HEK293T (cell line): ENCODE measurements at regions not wholly inside any gene's neighbourhood (a gene's known extent, or its start where the extent isn't known, plus 50 kb on each side); places are given as distances from the start of the nearest gene placed in this dataset.

ENCODE experiments used
- CTCF ChIA-PET: fragments of 350-600 bp; formaldehyde crosslinking; extraction: SDS; loops from one replicate; lab custom pipeline; 2021; ENCODE audit warnings: antibody characterized with exemption, inconsistent platforms; lab: Yijun Ruan, JAX
- POLR2A ChIA-PET: fragments of 350-600 bp; formaldehyde crosslinking; extraction: SDS; loops from one replicate; lab custom pipeline; 2020; ENCODE audit warnings: antibody characterized with exemption, inconsistent platforms; lab: Yijun Ruan, JAX
- DNase-seq: peaks from one replicate; pipeline ENCODE4 v3.0.0; 2012; ENCODE audit warnings: mixed read lengths; ENCODE audit errors: extremely low spot score
- ARNT ChIP-seq: fragments of 450-650 bp; IDR thresholded peaks from 2 replicates; pipeline ENCODE4 v1.6.1; 2017; ENCODE audit warnings: mild to moderate bottlenecking
- BHLHE40 ChIP-seq: fragments of 450-650 bp; IDR thresholded peaks from 2 replicates; pipeline ENCODE4 v1.6.1; 2016; ENCODE audit warnings: mild to moderate bottlenecking, moderate library complexity, borderline replicate concordance
- CTBP1 ChIP-seq: fragments of 450-650 bp; IDR thresholded peaks from 2 replicates; pipeline ENCODE4 v1.6.1; 2016; ENCODE audit warnings: borderline replicate concordance
- ELF4 ChIP-seq: fragments of 450-650 bp; IDR thresholded peaks from 2 replicates; pipeline ENCODE4 v1.6.1; 2017; ENCODE audit warnings: antibody characterized with exemption
- FOXA1 ChIP-seq: fragments of 450-650 bp; IDR thresholded peaks from 2 replicates; pipeline ENCODE4 v1.6.1; 2016; ENCODE audit warnings: mild to moderate bottlenecking
- FOXK2 ChIP-seq: fragments of 450-650 bp; IDR thresholded peaks from 2 replicates; pipeline ENCODE4 v1.6.1; 2016; ENCODE audit warnings: mild to moderate bottlenecking
- FOXM1 ChIP-seq: fragments of 450-650 bp; IDR thresholded peaks from 2 replicates; pipeline ENCODE4 v1.6.1; 2017; ENCODE audit warnings: mild to moderate bottlenecking, borderline replicate concordance
- HDGF ChIP-seq: fragments of 450-650 bp; IDR thresholded peaks from 2 replicates; pipeline ENCODE4 v1.6.1; 2017; ENCODE audit warnings: antibody characterized with exemption, borderline replicate concordance
- L3MBTL2 ChIP-seq: fragments of 450-650 bp; conservative IDR thresholded peaks from 2 replicates; pipeline ENCODE4 v1.6.1; 2016; ENCODE audit warnings: mild to moderate bottlenecking
- LEF1 ChIP-seq: fragments of 450-650 bp; IDR thresholded peaks from 2 replicates; pipeline ENCODE4 v1.6.1; 2017; ENCODE audit warnings: mild to moderate bottlenecking, borderline replicate concordance
- NFRKB ChIP-seq: fragments of 450-650 bp; IDR thresholded peaks from 2 replicates; pipeline ENCODE4 v1.6.1; 2016; ENCODE audit warnings: mild to moderate bottlenecking, moderate library complexity
- PKNOX1 ChIP-seq: fragments of 450-650 bp; IDR thresholded peaks from 2 replicates; pipeline ENCODE4 v1.6.1; 2016
- SP1 ChIP-seq: fragments of 450-650 bp; IDR thresholded peaks from 2 replicates; pipeline ENCODE4 v1.6.1; 2017
- SUZ12 ChIP-seq: fragments of 450-650 bp; IDR thresholded peaks from 2 replicates; pipeline ENCODE4 v1.6.1; 2016; ENCODE audit warnings: mild to moderate bottlenecking
- TARDBP ChIP-seq: fragments of 450-650 bp; IDR thresholded peaks from 2 replicates; pipeline ENCODE4 v1.6.1; 2016
- ZNF384 ChIP-seq: fragments of 450-650 bp; IDR thresholded peaks from 2 replicates; pipeline ENCODE4 v1.6.1; 2016

- CTCF ChIA-PET: no interaction called here
- no peak for TF ChIP-seq L3MBTL2
- TF ChIP-seq FOXA1: no peak
- TF ChIP-seq PKNOX1: no peak
- no peak for TF ChIP-seq BHLHE40
- TF ChIP-seq SP1: no peak
- TF ChIP-seq ARNT: no peak
- TF ChIP-seq CTBP1: no peak
- no peak for TF ChIP-seq FOXK2
- no peak for TF ChIP-seq NFRKB
- no peak for TF ChIP-seq ELF4
- no peak for TF ChIP-seq HDGF
- TF ChIP-seq ZNF384: no peak
- TF ChIP-seq FOXM1: no peak
- TF ChIP-seq LEF1: no peak
- no peak for TF ChIP-seq TARDBP
- no peak for TF ChIP-seq SUZ12
- POLR2A ChIA-PET: no interaction called here
Measured at GRCh38 chr10:36943544-36943943, 181.9 kb upstream of the ANKRD30A start.

GRCh38 chr10:36942616-36943015, 182.8 kb upstream of the ANKRD30A start:
- POLR2A ChIA-PET: no interaction called here
- CTCF ChIA-PET: no interaction called here
- TF ChIP-seq HDGF: no peak
- no peak for TF ChIP-seq BHLHE40
- DNase-seq: no peak

More at GRCh38 chr10:36943544-36943943, 181.9 kb upstream of the ANKRD30A start:
- DNase-seq: no peak

GRCh38 chr10:36903040-36903439, 222.4 kb upstream of the ANKRD30A start:
- TF ChIP-seq ARNT (no peak), SP1 (no peak), ZNF384 (no peak), SUZ12 (no peak), PKNOX1 (no peak), TARDBP (no peak)
- CTCF ChIA-PET: no interaction called here
- no peak for DNase-seq
- POLR2A ChIA-PET: no interaction called here

GRCh38 chr10:36899652-36900051, 225.7 kb upstream of the ANKRD30A start:
- POLR2A ChIA-PET: no interaction called here
- DNase-seq: peak; percentile 8
- TF ChIP-seq LEF1: no peak
- TF ChIP-seq HDGF: no peak
- TF ChIP-seq TARDBP: no peak
- no peak for TF ChIP-seq BHLHE40
- TF ChIP-seq CTBP1: no peak
- CTCF ChIA-PET: interaction anchor here (0.5 kb wide), 1 partner anchor 1571 kb away, joined by 3 read pairs; no protein-coding TSS in a partner anchor

GRCh38 chr10:36888925-36889573, 236.3 kb upstream of the ANKRD30A start:
- TF ChIP-seq TARDBP (no peak), BHLHE40 (no peak), SUZ12 (no peak), L3MBTL2 (no peak), FOXA1 (no peak), FOXK2 (no peak), NFRKB (no peak), PKNOX1 (no peak), LEF1 (no peak), ELF4 (no peak), SP1 (no peak), FOXM1 (no peak), HDGF (no peak), ARNT (no peak), CTBP1 (no peak), ZNF384 (no peak)
- DNase-seq: peak; percentile 39
- POLR2A ChIA-PET: no interaction called here
- CTCF ChIA-PET: interaction anchor here (0.6 to 1.9 kb wide), 6 partner anchors 42 to 1275 kb away, joined by 3 to 4 read pairs (median 3); no protein-coding TSS in a partner anchor

GRCh38 chr10:36886303-36886891, 239.0 kb upstream of the ANKRD30A start:
- DNase-seq: no peak
- ChIA-PET CTCF (interaction anchor here (0.6 kb wide), 1 partner anchor 11 kb away, joined by 3 read pairs; no protein-coding TSS in a partner anchor), POLR2A (no interaction called here)
- TF ChIP-seq HDGF (no peak), PKNOX1 (no peak), FOXM1 (no peak), TARDBP (no peak), ELF4 (no peak), FOXA1 (no peak), BHLHE40 (no peak), CTBP1 (no peak), NFRKB (no peak), L3MBTL2 (no peak), LEF1 (no peak), ARNT (no peak), ZNF384 (no peak), FOXK2 (no peak), SUZ12 (no peak), SP1 (no peak)
